Neuronal stem cell (in vitro differentiated cells): ENCODE measurements at regions not wholly inside any gene's neighbourhood (a gene's known extent, or its start where the extent isn't known, plus 50 kb on each side); places are given as distances from the start of the nearest gene placed in this dataset.

Source experiments
- DNase-seq: peaks from one replicate; pipeline ENCODE4 v3.0.0-alpha.2; 2013; ENCODE audit warnings: low spot score
- H2AFZ ChIP-seq: one replicate; pipeline ENCODE4 v1.6.1; 2013; ENCODE audit warnings: mild to moderate bottlenecking, low read length, inconsistent platforms
- H2AK5ac ChIP-seq: 2 replicates; pipeline ENCODE4 v1.6.1; 2013; ENCODE audit warnings: low read depth, mild to moderate bottlenecking, inconsistent platforms, low read length, moderate library complexity, mixed read lengths
- H2BK120ac ChIP-seq: 2 replicates; pipeline ENCODE4 v1.6.1; 2013; ENCODE audit warnings: low read depth, mild to moderate bottlenecking, inconsistent platforms, low read length, moderate library complexity, mixed read lengths
- H2BK12ac ChIP-seq: one replicate; pipeline ENCODE4 v1.6.1; 2013; ENCODE audit warnings: low read length, inconsistent platforms
- H2BK15ac ChIP-seq: 2 replicates; pipeline ENCODE4 v1.6.1; 2013; ENCODE audit warnings: mild to moderate bottlenecking, low read length, inconsistent platforms, mixed read lengths
- H2BK5ac ChIP-seq: one replicate; pipeline ENCODE4 v1.6.1; 2013; ENCODE audit warnings: inconsistent platforms, mild to moderate bottlenecking, low read length, moderate library complexity
- H3K14ac ChIP-seq: one replicate; pipeline ENCODE4 v1.6.1; 2013; ENCODE audit warnings: low read length, inconsistent platforms
- H3K18ac ChIP-seq: 2 replicates; pipeline ENCODE4 v1.6.1; 2013; ENCODE audit warnings: low read length, inconsistent platforms
- H3K23ac ChIP-seq: 2 replicates; pipeline ENCODE4 v1.6.1; 2013; ENCODE audit warnings: low read depth, mild to moderate bottlenecking, mixed read lengths, low read length, inconsistent platforms; ENCODE audit not compliant: poor library complexity
- H3K27ac ChIP-seq: replicated peaks from 3 replicates; pipeline ENCODE4 v1.5.1; 2013; ENCODE audit warnings: low read length, inconsistent platforms
- H3K27me3 ChIP-seq, 3 experiments: 2 replicates each; pipeline ENCODE4 v1.6.1; 2013; ENCODE audit warnings: low read length in 3 of 3, mild to moderate bottlenecking in 2 of 3, inconsistent platforms in 1 of 3, low read depth in 1 of 3, mixed read lengths in 1 of 3, moderate library complexity in 1 of 3; ENCODE audit not compliant: control insufficient read depth in 3 of 3, insufficient read depth in 3 of 3
- H3K36me3 ChIP-seq, 2 donors: replicated peaks in 1 of 2; 2 replicates each; pipeline ENCODE4 v1.6.1; 2013; ENCODE audit warnings: low read length in 2 of 2; ENCODE audit not compliant: control insufficient read depth in 2 of 2, insufficient read depth in 2 of 2
- H3K4ac ChIP-seq: 2 replicates; pipeline ENCODE4 v1.6.1; 2013; ENCODE audit warnings: inconsistent platforms, mild to moderate bottlenecking, low read length, moderate library complexity
- H3K4me1 ChIP-seq, 2 donors: 1 replicate in 1 of 2; 2 replicates in 1 of 2; pipeline ENCODE4 v1.6.1; 2013; ENCODE audit warnings: low read length in 2 of 2, low read depth in 1 of 2; ENCODE audit not compliant: control insufficient read depth in 2 of 2, insufficient read depth in 1 of 2
- H3K4me2 ChIP-seq: one replicate; pipeline ENCODE4 v1.6.1; 2013; ENCODE audit warnings: mild to moderate bottlenecking, low read length, inconsistent platforms; ENCODE audit not compliant: insufficient read depth, poor library complexity, severe bottlenecking
- H3K4me3 ChIP-seq, 2 donors: 2 replicates each; pipeline ENCODE4 v1.5.1; 2013; ENCODE audit warnings: low read length in 2 of 2, mild to moderate bottlenecking in 2 of 2, inconsistent platforms in 1 of 2, moderate library complexity in 1 of 2
- H3K79me1 ChIP-seq: one replicate; pipeline ENCODE4 v1.6.1; 2013; ENCODE audit warnings: low read depth, mild to moderate bottlenecking, inconsistent platforms, low read length, moderate library complexity
- H3K9ac ChIP-seq: one replicate; pipeline ENCODE4 v1.6.1; 2013; ENCODE audit warnings: mild to moderate bottlenecking, low read depth, low read length, inconsistent platforms; ENCODE audit not compliant: poor library complexity
- H3K9me3 ChIP-seq, 2 donors: replicated peaks in 1 of 2; 2 replicates each; pipeline versions ENCODE3 to v1.6.1; 2013; ENCODE audit warnings: low read length in 2 of 2, mild to moderate bottlenecking in 2 of 2, inconsistent platforms in 1 of 2, low read depth in 1 of 2, mixed read lengths in 1 of 2, moderate library complexity in 1 of 2; ENCODE audit not compliant: control insufficient read depth in 2 of 2, insufficient read depth in 1 of 2
- H4K8ac ChIP-seq: one replicate; pipeline ENCODE4 v1.6.1; 2013; ENCODE audit warnings: low read depth, mild to moderate bottlenecking, inconsistent platforms, low read length, moderate library complexity
- H4K91ac ChIP-seq: one replicate; pipeline ENCODE4 v1.6.1; 2013; ENCODE audit warnings: low read length, low read depth, mild to moderate bottlenecking, inconsistent platforms; ENCODE audit not compliant: poor library complexity
- WGBS, 2 donors: extraction: QIAGEN DNeasy Blood & Tissue Kit; methylation state at CpG; one replicate each; pipeline ENCODE4 v1.1.7; 2013; ENCODE audit warnings: missing lambda C conversion rate in 2 of 2, mixed read lengths in 1 of 2; ENCODE audit not compliant: insufficient read length in 2 of 2, insufficient replicate concordance in 1 of 2; ENCODE audit errors: extremely low coverage in 2 of 2; 5-methylcytosine and 5-hydroxymethylcytosine counted together

DNA sequence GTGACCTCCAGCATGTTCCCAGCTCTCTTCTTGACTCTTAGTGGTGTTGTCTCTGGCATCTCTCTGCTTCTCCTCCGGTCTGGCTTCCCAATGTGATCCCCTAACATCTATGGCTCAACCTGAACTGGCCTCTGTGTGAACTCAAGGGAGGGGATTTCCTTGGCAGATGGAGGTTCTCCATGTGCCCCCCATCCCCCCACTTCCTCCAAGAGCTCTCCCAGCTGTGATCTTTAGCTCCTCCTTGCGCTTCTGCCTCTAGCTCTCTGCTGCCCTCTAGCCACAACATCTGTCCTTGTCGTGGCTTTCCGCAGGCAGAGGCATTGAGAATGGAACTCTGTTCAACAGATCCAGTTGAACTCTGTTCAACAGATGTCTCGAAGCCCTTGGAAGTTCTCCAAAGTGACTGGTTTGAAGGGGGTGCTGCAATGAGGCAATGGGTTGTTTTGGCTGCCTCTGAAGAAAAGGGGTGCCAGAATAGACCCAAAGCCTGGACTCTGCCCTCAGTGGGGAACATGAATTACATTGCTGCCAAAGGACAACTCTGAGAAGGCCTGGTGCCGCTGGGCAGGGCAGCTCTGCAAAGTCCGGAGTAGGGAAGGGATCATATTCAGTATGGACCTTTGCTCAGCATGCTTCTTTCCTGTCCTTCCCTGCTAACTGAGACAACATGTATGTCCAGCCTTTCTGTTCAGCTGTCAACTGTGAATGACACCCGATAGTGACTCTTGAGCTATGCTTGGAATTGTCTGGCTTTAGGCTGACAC, 61.9 kb downstream of the ADM start:
- DNase-seq: peak; percentile 58
- Histone ChIP-seq H3K9ac (no peak overlapping the region), H4K91ac (no peak overlapping the region), H3K9me3 (peaks cover 0 to 20% of the 10 kb centered on the region in 2 donors), H3K27me3 (no peaks in the 10 kb centered on the region), H3K4me1 (peaks cover 0 to 3% of the 10 kb centered on the region in 2 donors), H3K18ac (peak overlapping the region; percentile 45), H2BK15ac (no peak overlapping the region), H3K23ac (peak overlapping the region; percentile 40), H3K27ac (no peak overlapping the region), H3K79me1 (no peaks in the 10 kb centered on the region), H2BK120ac (no peak overlapping the region), H2BK5ac (no peak overlapping the region), H3K4me3 (no peak overlapping the region), H2AK5ac (peak overlapping the region; percentile 11), H2BK12ac (peak overlapping the region; percentile 47), H3K4ac (no peak overlapping the region), H3K14ac (no peak overlapping the region), H3K36me3 (no peaks in the 10 kb centered on the region), H4K8ac (no peak overlapping the region), H3K4me2 (no peak overlapping the region), H2AFZ (peak overlapping the region; percentile 70)
- no CpG with 5 or more reads among the region's 8 CpGs for WGBS, 2 donors

- H4K91ac ChIP-seq: no peak overlapping the region
- no peaks in the 10 kb centered on the region for H3K79me1 ChIP-seq
- H3K18ac ChIP-seq: no peak overlapping the region
- no peak overlapping the region for H2AFZ ChIP-seq
- H3K9ac ChIP-seq: no peak overlapping the region
- no peak overlapping the region for H3K4ac ChIP-seq
- DNase-seq: no peak
- H2BK15ac ChIP-seq: no peak overlapping the region
- no peak overlapping the region for H2BK120ac ChIP-seq
- no peak overlapping the region for H4K8ac ChIP-seq
- no peak overlapping the region for H3K14ac ChIP-seq
- no peaks in the 10 kb centered on the region for H3K27me3 ChIP-seq
- no peak overlapping the region for H2BK12ac ChIP-seq
- no peaks in the 10 kb centered on the region for H3K36me3 ChIP-seq
- H3K4me2 ChIP-seq: no peak overlapping the region
- no peak overlapping the region for H3K27ac ChIP-seq
- no peak overlapping the region for H3K23ac ChIP-seq
- H3K4me3 ChIP-seq: no peak overlapping the region
- H3K9me3 ChIP-seq: peaks cover 1 to 18% of the 10 kb centered on the region in 2 donors
- peaks cover 0 to 2% of the 10 kb centered on the region in 2 donors for H3K4me1 ChIP-seq
- H2BK5ac ChIP-seq: no peak overlapping the region
- no peak overlapping the region for H2AK5ac ChIP-seq
- WGBS, 2 donors: no CpG with 5 or more reads among the region's 7 CpGs
Observed at GRCh38 chr11:10371926-10372641, 67.2 kb downstream of the ADM start.

GRCh38 chr11:10373340-10373739, 68.5 kb downstream of the ADM start:
- Histone ChIP-seq H3K4ac (no peak overlapping the region), H3K36me3 (no peaks in the 10 kb centered on the region), H3K4me3 (no peak overlapping the region), H3K14ac (no peak overlapping the region), H3K79me1 (no peaks in the 10 kb centered on the region), H2AK5ac (no peak overlapping the region), H3K18ac (no peak overlapping the region), H3K27me3 (no peaks in the 10 kb centered on the region), H2BK15ac (no peak overlapping the region), H3K9me3 (peaks cover 1 to 14% of the 10 kb centered on the region in 2 donors), H2BK5ac (no peak overlapping the region), H2BK120ac (no peak overlapping the region), H3K9ac (no peak overlapping the region), H3K4me1 (peaks cover 0 to 2% of the 10 kb centered on the region in 2 donors), H3K23ac (no peak overlapping the region), H4K91ac (no peak overlapping the region), H4K8ac (no peak overlapping the region), H2BK12ac (no peak overlapping the region), H3K4me2 (no peak overlapping the region), H2AFZ (no peak overlapping the region), H3K27ac (no peak overlapping the region)
- DNase-seq: no peak
- no CpG with 5 or more reads among the region's 3 CpGs for WGBS, 2 donors

DNA sequence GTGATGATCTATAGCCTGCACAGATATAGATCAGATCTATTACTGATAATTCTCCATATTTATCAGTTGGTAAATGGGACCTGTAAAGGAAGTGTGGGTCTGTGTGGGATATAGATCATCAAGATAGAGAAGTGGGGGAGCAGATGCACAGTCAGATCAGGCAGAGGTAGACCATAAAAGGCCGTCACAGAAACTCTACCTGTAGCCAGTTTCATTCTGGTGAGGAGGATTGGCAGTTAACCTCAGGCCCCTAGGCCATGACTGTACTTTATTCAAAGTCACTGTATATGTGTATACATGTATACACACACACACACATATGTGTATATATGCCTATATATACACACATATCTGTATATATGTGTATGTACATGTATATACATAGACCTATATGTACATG, 69.1 kb downstream of the ADM start:
- H3K4me2 ChIP-seq: no peak overlapping the region

More for the DNA sequence above, 69.1 kb downstream of the ADM start:
- no peak overlapping the region for H4K8ac ChIP-seq
- H3K4me3 ChIP-seq: no peak overlapping the region
- DNase-seq: no peak
- no peak overlapping the region for H3K4ac ChIP-seq
- no peak overlapping the region for H2BK5ac ChIP-seq
- H3K27ac ChIP-seq: no peak overlapping the region
- H3K14ac ChIP-seq: no peak overlapping the region
- no peak overlapping the region for H2AK5ac ChIP-seq
- H3K9ac ChIP-seq: no peak overlapping the region
- no CpG with 5 or more reads among the region's 1 CpG for WGBS, 2 donors
- no peak overlapping the region for H2AFZ ChIP-seq
- no peak overlapping the region for H2BK12ac ChIP-seq
- no peak overlapping the region for H2BK15ac ChIP-seq
- H3K79me1 ChIP-seq: no peaks in the 10 kb centered on the region
- peaks cover 1 to 14% of the 10 kb centered on the region in 2 donors for H3K9me3 ChIP-seq
- H4K91ac ChIP-seq: no peak overlapping the region
- H3K18ac ChIP-seq: no peak overlapping the region
- H3K4me1 ChIP-seq: peaks cover 0 to 2% of the 10 kb centered on the region in 2 donors
- no peaks in the 10 kb centered on the region for H3K27me3 ChIP-seq
- no peaks in the 10 kb centered on the region for H3K36me3 ChIP-seq
- H3K23ac ChIP-seq: no peak overlapping the region
- H2BK120ac ChIP-seq: no peak overlapping the region
